Naive B cell (primary cell): ENCODE measurements at regions not wholly inside any gene's neighbourhood (a gene's known extent, or its start where the extent isn't known, plus 50 kb on each side); places are given as distances from the start of the nearest gene placed in this dataset.

ENCODE experiments used
- ATAC-seq, 2 donors: fragments of 150-1000 bp; cut with Tn5 transposase; 2 replicates each; pipeline ENCODE4 v1.10.0; 2021; ENCODE audit warnings: low read depth in 2 of 2, mild to moderate bottlenecking in 2 of 2, moderate library complexity in 2 of 2
- DNase-seq: peaks from one replicate; pipeline ENCODE4 v3.0.0; 2022
- H3K27ac Mint-ChIP-seq, 6 donors: one replicate each; pipeline ENCODE4 v1.8.0; 2020 to 2022; ENCODE audit warnings: mild to moderate bottlenecking in 6 of 6, mixed read lengths in 6 of 6, moderate library complexity in 5 of 6, inconsistent platforms in 2 of 6
- H3K27me3 Mint-ChIP-seq, 3 donors: one replicate each; pipeline ENCODE4 v1.8.0; 2021 to 2022; ENCODE audit warnings: mixed read lengths in 3 of 3, mild to moderate bottlenecking in 1 of 3
- H3K36me3 Mint-ChIP-seq, 2 donors: one replicate each; pipeline ENCODE4 v1.8.0; 2020 to 2022; ENCODE audit warnings: mixed read lengths in 2 of 2, inconsistent platforms in 1 of 2, mild to moderate bottlenecking in 1 of 2
- H3K4me1 Mint-ChIP-seq, 3 donors: one replicate each; pipeline ENCODE4 v1.8.0; 2020 to 2022; ENCODE audit warnings: mixed read lengths in 3 of 3, inconsistent platforms in 1 of 3, mild to moderate bottlenecking in 1 of 3, moderate library complexity in 1 of 3
- H3K4me3 Mint-ChIP-seq, 8 donors: one replicate each; pipeline ENCODE4 v1.8.0; 2020 to 2022; ENCODE audit warnings: mild to moderate bottlenecking in 8 of 8, mixed read lengths in 8 of 8, moderate library complexity in 8 of 8, inconsistent platforms in 2 of 8
- H3K9me3 Mint-ChIP-seq, 7 donors: one replicate each; pipeline ENCODE4 v1.8.0; 2020 to 2022; ENCODE audit warnings: mixed read lengths in 7 of 7, mild to moderate bottlenecking in 5 of 7, inconsistent platforms in 2 of 7, moderate library complexity in 1 of 7

DNA sequence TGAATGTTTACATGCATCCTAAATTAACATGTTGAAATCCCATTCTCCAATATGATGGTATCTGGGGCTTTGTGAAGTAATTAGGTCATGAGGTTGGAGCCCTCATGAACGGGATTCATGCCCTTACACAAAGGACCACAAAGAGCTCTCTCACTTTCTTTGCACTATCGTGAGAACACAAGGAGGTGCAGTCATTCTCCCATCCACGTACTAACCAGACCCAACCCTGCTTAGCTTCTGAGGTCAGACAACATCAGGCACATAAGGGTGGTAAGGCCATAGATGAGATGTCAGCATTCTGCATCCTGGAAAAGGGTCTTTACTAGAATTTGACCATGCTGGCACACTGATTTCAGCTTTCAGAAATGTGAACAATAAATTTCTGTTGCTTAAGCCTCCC, 1211.9 kb upstream of the MIR17HG start:
- ATAC-seq (no peak), DNase-seq (no peak)
- H3K36me3 Mint-ChIP-seq = no peaks in the 10 kb centered on the region
- peaks cover 0 to 3% (median 0%) of the 10 kb centered on the region in 7 donors for H3K9me3 Mint-ChIP-seq
- no peaks in the 10 kb centered on the region for H3K4me1 Mint-ChIP-seq
- no peaks in the 10 kb centered on the region for H3K27me3 Mint-ChIP-seq
- H3K4me3 Mint-ChIP-seq = no peak overlapping the region
- no peak overlapping the region for H3K27ac Mint-ChIP-seq

DNA sequence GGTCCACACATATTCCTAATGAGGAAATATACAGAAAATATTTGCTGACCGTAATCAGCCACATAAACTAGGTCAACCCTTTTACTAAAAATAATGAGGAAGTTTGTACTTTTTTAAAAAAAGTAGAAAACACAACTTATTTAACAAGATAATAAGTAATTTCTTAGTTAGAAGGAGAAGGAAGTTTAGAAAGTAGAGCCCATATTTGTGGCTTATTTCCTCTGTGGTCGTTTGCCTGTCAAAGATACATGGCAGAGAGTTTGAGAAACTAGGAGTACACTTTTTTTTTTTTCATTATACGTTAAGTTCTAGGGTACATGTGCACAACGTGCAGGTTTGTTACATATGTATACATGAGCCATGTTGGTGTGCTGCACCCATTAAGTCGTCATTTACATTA, 1205.2 kb upstream of the MIR17HG start:
- no peak for DNase-seq
- H3K27me3 Mint-ChIP-seq = no peaks in the 10 kb centered on the region
- no peak overlapping the region for H3K27ac Mint-ChIP-seq
- peaks cover 0 to 2% (median 0%) of the 10 kb centered on the region in 7 donors for H3K9me3 Mint-ChIP-seq
- no peaks in the 10 kb centered on the region for H3K36me3 Mint-ChIP-seq
- no peak for ATAC-seq
- H3K4me3 Mint-ChIP-seq = no peak overlapping the region
- H3K4me1 Mint-ChIP-seq = no peaks in the 10 kb centered on the region

DNA sequence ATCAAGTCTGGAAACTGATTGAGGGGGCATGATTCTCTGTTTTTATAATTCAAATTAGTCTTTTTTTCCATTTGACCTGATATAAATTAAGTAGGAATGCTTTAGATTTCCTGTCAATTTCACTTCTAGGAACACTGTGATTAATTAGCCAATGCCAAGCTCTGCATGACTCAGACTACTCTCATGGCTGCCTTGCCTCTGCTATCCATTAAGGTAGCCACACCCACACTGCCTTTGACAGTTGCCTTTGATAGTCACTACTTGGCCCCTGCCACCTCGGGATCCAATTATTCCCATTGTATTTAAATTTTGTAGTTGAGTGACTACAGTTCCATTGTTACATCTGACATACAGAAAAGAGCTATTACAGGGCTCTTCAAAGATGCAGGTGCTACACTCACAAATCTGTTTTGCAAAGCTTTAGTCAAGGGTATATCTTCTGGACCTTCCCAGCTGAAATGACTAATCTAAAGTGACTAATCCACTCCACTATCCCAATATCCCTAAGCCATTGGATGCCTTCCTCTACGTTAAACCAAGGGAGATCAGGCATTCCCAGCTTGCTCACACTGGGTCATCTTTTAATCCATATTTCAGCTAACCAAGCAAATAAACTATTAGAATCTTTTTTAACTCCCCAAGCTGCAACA, 1193.1 kb upstream of the MIR17HG start:
- H3K27me3 Mint-ChIP-seq = no peaks in the 10 kb centered on the region
- H3K9me3 Mint-ChIP-seq = peaks cover 0 to 15% (median 3%) of the 10 kb centered on the region in 7 donors

DNA sequence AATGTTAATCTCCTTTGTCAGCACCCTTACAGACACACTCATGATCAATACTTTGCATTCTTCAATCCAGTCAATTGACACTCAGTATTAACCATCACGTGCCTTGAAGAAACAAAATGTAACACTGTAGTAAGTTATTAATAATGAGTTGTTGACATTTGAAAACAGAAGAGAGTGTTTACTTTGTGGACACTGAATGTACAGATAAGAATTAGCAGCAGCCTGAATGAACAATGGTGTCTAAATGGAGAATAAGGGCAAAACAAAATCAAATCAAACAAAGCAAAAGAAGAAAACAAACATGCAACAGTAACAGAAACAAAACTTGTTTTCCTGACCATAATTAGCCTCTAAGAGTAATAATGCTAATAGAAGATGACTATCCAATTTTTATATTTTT, 1191.1 kb upstream of the MIR17HG start:
- Mint-ChIP-seq H3K27me3 (no peaks in the 10 kb centered on the region), H3K9me3 (peaks cover 0 to 13% (median 3%) of the 10 kb centered on the region in 7 donors), H3K27ac (no peak overlapping the region), H3K36me3 (no peaks in the 10 kb centered on the region), H3K4me1 (no peaks in the 10 kb centered on the region), H3K4me3 (no peak overlapping the region)
- DNase-seq (no peak), ATAC-seq (no peak)

More for the DNA sequence above, 1193.1 kb upstream of the MIR17HG start:
- no peaks in the 10 kb centered on the region for H3K4me1 Mint-ChIP-seq
- H3K36me3 Mint-ChIP-seq = no peaks in the 10 kb centered on the region
- ATAC-seq = no peak
- no peak overlapping the region for H3K27ac Mint-ChIP-seq
- no peak for DNase-seq
- peak overlapping the region in 1 of 8 donors; percentile 29 for H3K4me3 Mint-ChIP-seq

DNA sequence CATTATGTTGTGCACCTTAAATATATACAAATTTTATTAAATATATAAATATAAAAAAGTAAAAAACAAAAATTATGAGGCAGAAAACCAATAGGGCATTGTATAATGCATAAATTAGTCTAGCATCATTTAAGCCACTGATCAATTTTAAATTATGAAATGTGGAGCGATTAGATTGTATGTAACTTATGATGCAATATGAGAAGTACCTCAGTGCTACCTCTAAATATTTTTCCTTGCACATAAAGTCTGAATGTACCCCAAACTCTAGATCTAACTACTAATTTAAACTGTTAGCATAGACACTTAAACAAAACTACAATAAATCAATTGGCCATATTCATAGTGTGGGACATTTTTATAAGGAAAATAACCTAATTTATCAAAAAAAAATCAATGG, 1178.5 kb upstream of the MIR17HG start:
- ATAC-seq (no peak), DNase-seq (no peak)
- no peaks in the 10 kb centered on the region for H3K4me1 Mint-ChIP-seq
- H3K9me3 Mint-ChIP-seq = peaks cover 0 to 6% (median 4%) of the 10 kb centered on the region in 7 donors
- H3K27me3 Mint-ChIP-seq = no peaks in the 10 kb centered on the region
- no peak overlapping the region for H3K4me3 Mint-ChIP-seq
- H3K36me3 Mint-ChIP-seq = no peaks in the 10 kb centered on the region
- no peak overlapping the region for H3K27ac Mint-ChIP-seq

DNA sequence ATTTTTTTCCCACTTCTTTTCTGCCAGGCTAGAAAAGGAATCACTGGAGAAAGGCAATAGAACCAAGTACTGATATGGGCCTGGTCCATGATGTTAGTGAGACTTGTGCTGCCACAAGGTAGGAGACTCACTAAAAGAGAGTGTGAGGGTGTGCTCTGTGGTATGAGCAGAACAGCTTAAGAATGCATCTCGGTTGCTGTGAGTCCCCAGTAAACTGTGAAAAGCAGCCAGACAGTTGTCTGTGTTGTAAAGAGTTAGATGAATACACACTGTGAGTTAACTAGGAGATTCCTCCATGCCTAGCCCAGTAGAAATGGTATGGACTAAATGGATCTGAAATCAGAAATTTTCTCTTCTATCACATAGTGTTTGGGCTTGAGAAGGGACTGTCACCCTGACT, 1177.3 kb upstream of the MIR17HG start:
- Mint-ChIP-seq H3K4me3 (no peak overlapping the region), H3K27ac (no peak overlapping the region), H3K36me3 (no peaks in the 10 kb centered on the region), H3K9me3 (peaks cover 0 to 6% (median 4%) of the 10 kb centered on the region in 7 donors), H3K27me3 (no peaks in the 10 kb centered on the region), H3K4me1 (no peaks in the 10 kb centered on the region)
- no peak for ATAC-seq
- DNase-seq = no peak

DNA sequence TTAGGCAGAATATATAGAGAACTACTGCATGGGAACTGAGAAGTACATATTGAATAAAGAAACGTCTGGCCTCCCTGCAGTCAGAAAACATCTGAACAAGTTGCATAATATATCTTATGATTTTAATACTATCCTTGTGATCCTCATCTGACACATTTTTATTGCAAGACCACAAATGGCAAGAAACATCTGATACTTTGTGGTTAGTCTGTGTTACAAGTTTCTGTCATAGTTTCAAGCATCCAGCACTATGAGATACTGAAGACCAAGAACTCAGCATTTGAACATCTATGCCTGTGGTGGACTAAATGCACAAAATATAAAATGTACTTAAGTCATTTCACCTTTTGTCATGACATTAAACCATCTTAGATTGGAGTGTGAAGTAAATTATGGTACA, 1175.8 kb upstream of the MIR17HG start:
- Mint-ChIP-seq H3K36me3 (no peaks in the 10 kb centered on the region), H3K27ac (no peak overlapping the region), H3K4me3 (no peak overlapping the region), H3K9me3 (peaks cover 0 to 8% (median 3%) of the 10 kb centered on the region in 7 donors), H3K4me1 (no peaks in the 10 kb centered on the region), H3K27me3 (no peaks in the 10 kb centered on the region)
- DNase-seq (no peak), ATAC-seq (no peak)

DNA sequence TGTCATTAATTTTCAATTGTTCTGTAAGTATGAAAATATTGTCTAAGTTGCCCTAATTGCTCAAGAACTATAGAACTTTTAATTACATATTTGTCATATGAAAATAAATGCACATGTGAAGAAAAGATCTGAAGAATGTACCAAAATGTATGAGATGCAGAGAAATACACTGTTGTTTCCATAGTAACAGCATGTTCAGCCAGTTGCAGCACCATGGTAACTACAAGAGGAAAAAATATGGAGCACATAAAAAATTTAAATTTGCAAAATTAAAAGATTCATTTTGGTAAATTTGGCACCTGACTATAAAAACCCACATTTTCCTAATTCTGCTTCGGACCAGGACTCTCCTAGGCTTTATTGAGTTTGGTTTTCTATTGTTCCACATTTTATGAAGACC, 1170.0 kb upstream of the MIR17HG start:
- DNase-seq (no peak), ATAC-seq (no peak)
- H3K4me1 Mint-ChIP-seq = no peaks in the 10 kb centered on the region
- H3K4me3 Mint-ChIP-seq = no peak overlapping the region
- H3K27ac Mint-ChIP-seq = no peak overlapping the region
- peaks cover 0 to 7% (median 2%) of the 10 kb centered on the region in 7 donors for H3K9me3 Mint-ChIP-seq
- H3K27me3 Mint-ChIP-seq = no peaks in the 10 kb centered on the region
- H3K36me3 Mint-ChIP-seq = no peaks in the 10 kb centered on the region

DNA sequence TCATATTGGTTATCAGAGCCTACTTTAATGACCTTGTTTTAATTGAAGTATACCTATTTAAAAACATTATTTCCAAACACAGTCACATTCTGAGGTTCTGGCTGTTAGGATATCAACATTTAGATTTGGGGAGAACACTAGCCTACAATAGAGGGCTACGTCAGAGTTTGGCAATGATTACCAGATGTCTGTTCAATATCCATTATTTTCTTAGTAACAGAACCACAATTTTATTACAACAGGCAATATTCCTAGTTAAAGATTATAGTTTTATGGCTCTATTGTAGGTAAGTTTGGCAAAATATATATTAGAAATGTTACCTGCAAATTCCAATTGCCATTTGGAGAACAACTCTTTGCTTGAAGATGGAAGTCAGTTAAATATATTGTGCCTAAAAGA, 1163.1 kb upstream of the MIR17HG start:
- Mint-ChIP-seq H3K4me3 (no peak overlapping the region), H3K27ac (no peak overlapping the region), H3K36me3 (no peaks in the 10 kb centered on the region), H3K27me3 (no peaks in the 10 kb centered on the region), H3K9me3 (peaks cover 0 to 7% (median 0%) of the 10 kb centered on the region in 7 donors), H3K4me1 (no peaks in the 10 kb centered on the region)
- no peak for DNase-seq
- ATAC-seq = no peak

DNA sequence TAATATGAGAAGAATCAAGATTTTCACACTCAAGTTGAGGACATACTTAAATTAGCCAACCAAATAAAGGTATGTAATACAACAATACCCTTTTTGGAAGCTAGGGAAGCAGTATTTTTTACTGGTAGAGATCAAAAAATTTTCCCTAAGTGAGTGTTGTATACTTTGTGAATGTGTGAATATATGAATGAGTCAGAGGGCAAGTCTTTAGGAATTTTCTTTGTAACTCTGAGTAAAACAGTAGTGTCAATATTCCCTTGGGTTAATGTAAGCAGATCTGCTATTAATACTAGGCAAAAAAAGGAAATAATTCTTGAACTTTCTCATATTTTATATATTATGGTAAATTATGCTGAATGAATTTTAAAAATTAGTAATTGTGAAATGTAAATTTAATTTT, 1161.8 kb upstream of the MIR17HG start:
- Mint-ChIP-seq H3K36me3 (no peaks in the 10 kb centered on the region), H3K9me3 (peaks cover 0 to 5% (median 0%) of the 10 kb centered on the region in 7 donors), H3K27ac (no peak overlapping the region), H3K4me1 (no peaks in the 10 kb centered on the region), H3K4me3 (no peak overlapping the region), H3K27me3 (no peaks in the 10 kb centered on the region)
- ATAC-seq = no peak
- DNase-seq = no peak

DNA sequence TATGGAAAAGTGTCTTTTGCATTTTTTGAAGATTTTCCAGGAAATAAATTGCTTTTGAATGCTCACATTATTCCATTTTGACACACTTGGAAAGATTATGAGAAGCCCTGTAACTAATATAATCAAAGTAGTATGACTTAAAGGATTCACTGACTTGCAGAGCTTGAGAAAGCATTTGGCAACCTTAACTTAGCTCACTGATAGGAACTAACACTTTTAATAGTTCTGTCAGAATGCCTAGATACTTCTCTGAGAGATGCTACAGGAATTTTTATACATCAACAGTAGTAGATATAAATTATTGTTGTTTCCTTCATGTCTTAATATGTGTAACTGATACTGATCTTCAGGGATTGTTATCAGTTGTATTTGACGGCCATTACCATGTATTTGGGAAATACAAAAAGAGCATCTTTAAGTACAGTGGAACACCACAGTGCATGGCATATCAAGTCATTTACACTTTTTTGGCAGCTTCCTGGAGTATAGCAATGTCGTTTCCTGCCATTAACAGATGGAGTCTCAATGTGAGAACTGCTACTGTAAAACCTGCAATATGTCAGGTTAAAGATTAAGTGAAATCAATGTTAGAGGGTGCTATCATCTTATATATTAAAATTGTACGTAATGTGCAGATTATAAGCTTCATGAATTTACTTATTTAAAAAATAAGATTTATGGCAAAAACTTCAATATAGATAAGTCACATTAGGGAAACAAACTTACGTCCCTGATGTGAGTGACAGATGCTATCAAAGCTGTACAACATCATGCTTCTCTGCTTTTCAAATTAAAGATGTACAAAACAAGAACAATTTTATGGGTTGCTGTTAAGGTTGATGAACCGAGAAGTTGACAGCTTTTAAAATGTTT, 1159.8 kb upstream of the MIR17HG start:
- H3K4me3 Mint-ChIP-seq = no peak overlapping the region
- H3K9me3 Mint-ChIP-seq = peaks cover 0 to 5% (median 0%) of the 10 kb centered on the region in 7 donors
- DNase-seq (no peak), ATAC-seq (no peak)
- no peak overlapping the region for H3K27ac Mint-ChIP-seq
- H3K36me3 Mint-ChIP-seq = no peaks in the 10 kb centered on the region
- H3K27me3 Mint-ChIP-seq = no peaks in the 10 kb centered on the region
- no peaks in the 10 kb centered on the region for H3K4me1 Mint-ChIP-seq

DNA sequence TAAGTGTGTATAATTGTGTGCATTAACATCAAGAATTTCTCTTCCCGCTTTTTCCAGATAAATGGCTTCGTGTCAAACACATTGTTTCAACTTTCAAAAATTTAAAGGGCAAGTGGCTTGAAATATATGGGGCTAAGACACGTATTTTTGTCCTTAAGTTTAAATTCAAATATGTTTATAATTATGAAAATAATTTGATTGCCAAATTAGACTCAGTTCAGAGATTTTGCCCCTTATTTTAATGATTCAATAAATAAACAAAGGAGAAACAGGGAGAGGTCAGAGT, 1159.2 kb upstream of the MIR17HG start:
- Mint-ChIP-seq H3K36me3 (no peaks in the 10 kb centered on the region), H3K27me3 (no peaks in the 10 kb centered on the region), H3K4me1 (no peaks in the 10 kb centered on the region), H3K9me3 (peaks cover 0 to 5% (median 0%) of the 10 kb centered on the region in 7 donors), H3K4me3 (no peak overlapping the region), H3K27ac (no peak overlapping the region)
- DNase-seq (no peak), ATAC-seq (no peak)

DNA sequence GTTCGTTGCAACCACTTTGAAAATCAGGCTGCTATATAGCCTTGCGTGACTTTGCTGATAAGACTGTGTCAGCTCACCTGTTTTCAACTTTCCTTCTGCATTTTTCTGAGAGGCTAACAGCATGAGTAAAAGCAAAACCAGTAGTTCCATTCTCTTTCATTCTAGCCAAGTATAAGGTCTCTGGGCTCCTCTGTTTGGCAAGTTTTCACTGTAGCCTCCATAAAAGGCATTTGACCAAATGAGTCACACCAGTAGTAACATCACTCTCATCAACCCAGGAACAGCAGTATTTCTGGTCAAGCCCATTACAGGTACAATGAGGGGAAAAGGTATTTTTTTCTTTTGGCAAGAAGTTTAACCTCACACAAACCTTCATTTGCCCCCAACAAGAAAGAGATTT, 1149.8 kb upstream of the MIR17HG start:
- no peaks in the 10 kb centered on the region for H3K27me3 Mint-ChIP-seq
- H3K36me3 Mint-ChIP-seq = no peaks in the 10 kb centered on the region
- no peak overlapping the region for H3K27ac Mint-ChIP-seq
- peaks cover 0 to 23% (median 7%) of the 10 kb centered on the region in 7 donors for H3K9me3 Mint-ChIP-seq
- ATAC-seq (no peak), DNase-seq (no peak)
- H3K4me3 Mint-ChIP-seq = no peak overlapping the region
- H3K4me1 Mint-ChIP-seq = no peaks in the 10 kb centered on the region

DNA sequence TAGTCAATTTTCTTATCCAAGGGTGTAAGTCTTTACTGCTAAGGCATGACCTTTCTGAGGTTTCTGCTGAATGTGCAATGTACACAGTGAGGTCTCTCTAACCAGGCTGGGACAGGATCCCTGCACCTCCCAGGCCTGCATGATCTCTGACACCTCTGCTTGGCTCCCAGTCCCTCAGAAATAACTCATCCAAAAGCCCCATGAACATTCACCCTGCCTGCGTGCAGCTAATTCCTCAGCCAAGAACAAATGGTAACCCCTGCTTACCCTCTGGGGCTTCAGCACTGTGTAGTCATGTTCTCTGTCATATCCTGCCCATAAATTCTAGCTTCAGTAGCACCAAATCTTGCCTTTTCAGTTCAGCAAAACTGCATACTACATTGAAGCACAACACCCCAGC, 1146.3 kb upstream of the MIR17HG start:
- no peak for DNase-seq
- H3K4me3 Mint-ChIP-seq = no peak overlapping the region
- H3K27ac Mint-ChIP-seq = no peak overlapping the region
- ATAC-seq = no peak
- no peaks in the 10 kb centered on the region for H3K4me1 Mint-ChIP-seq
- H3K36me3 Mint-ChIP-seq = no peaks in the 10 kb centered on the region
- peaks cover 3 to 13% (median 6%) of the 10 kb centered on the region in 7 donors for H3K9me3 Mint-ChIP-seq
- no peaks in the 10 kb centered on the region for H3K27me3 Mint-ChIP-seq
